ENCODE measurements at regions not wholly inside any gene's neighbourhood (a gene's known extent, or its start where the extent isn't known, plus 50 kb on each side); places are given as distances from the start of the nearest gene placed in this dataset.
"Not testable (repeated sequence)": the region's sequence is repeated elsewhere in the genome, so short reads cannot be mapped to it uniquely, and the experiment has no call there.

- TF ChIP-seq SUZ12 (IDR thresholded peaks at IDR 0.05); TARDBP (IDR thresholded peaks at IDR 0.05); FOXK2 (IDR thresholded peaks at IDR 0.05); LEF1 (IDR thresholded peaks at IDR 0.05; ENCODE audit: borderline replicate concordance); CTBP1 (IDR thresholded peaks at IDR 0.05; ENCODE audit: borderline replicate concordance); BHLHE40 (IDR thresholded peaks at IDR 0.05; ENCODE audit: borderline replicate concordance); SP1 (IDR thresholded peaks at IDR 0.05); PKNOX1 (IDR thresholded peaks at IDR 0.05); ARNT (IDR thresholded peaks at IDR 0.05): not testable (repeated sequence)
Measured at GRCh38 chrX:4613651-4614050, 900.2 kb upstream of the PRKX start.
